SK-N-MC (cell line): ENCODE measurements at regions not wholly inside any gene's neighbourhood (a gene's known extent, or its start where the extent isn't known, plus 50 kb on each side); places are given as distances from the start of the nearest gene placed in this dataset.

ENCODE experiments used
- EZH2 ChIP-seq: fragments of 200-600 bp; sonication (generic); IDR thresholded peaks from one replicate; pipeline ENCODE4 v1.6.1; 2017; ENCODE audit warnings: antibody characterized with exemption
- FOXP2 ChIP-seq: optimal IDR thresholded peaks from 2 replicates; pipeline ENCODE3; 2011; ENCODE audit warnings: mild to moderate bottlenecking, moderate library complexity; ENCODE audit not compliant: insufficient read depth; ENCODE audit errors: extremely low read length, control extremely low read depth
- POLR2AphosphoS5 ChIP-seq: IDR thresholded peaks from 2 replicates; pipeline ENCODE4 v1.6.1; 2012; ENCODE audit warnings: mild to moderate bottlenecking, low read depth, low read length, borderline replicate concordance

DNA sequence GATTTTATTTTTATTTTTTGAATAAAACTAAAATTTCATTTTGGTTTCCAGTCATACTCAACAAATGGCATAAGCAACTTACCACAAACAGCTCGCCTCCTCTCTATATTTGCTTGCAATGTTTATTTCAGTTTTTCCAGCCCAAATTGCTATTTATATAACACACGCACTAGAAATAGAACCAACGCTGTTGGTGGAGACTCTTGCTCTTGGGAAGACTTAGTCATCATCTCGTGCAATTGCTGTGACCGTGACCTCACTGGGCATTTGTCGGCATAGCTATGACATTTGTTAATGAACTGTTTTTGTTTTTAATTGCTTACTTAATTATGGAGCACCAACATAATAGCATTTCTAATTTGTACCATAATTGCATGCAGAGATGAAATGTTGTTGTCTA is 153.1 kb upstream of the OTX2 start:
- TF ChIP-seq POLR2AphosphoS5: no peak
- TF ChIP-seq EZH2: no peak
- TF ChIP-seq FOXP2: no peak
